CD14-positive monocyte (primary cell): ENCODE measurements at regions not wholly inside any gene's neighbourhood (a gene's known extent, or its start where the extent isn't known, plus 50 kb on each side); places are given as distances from the start of the nearest gene placed in this dataset.

ENCODE experiments used
- DNase-seq, 3 donors: peaks; one replicate each; pipeline ENCODE4 v3.0.0-alpha.2; 2011 to 2022
- H2AFZ ChIP-seq: 2 replicates; pipeline ENCODE4 v1.6.0; 2012; ENCODE audit warnings: mild to moderate bottlenecking, low read depth, low read length, inconsistent platforms; ENCODE audit not compliant: insufficient read depth, poor library complexity, severe bottlenecking
- H3K27ac ChIP-seq, 2 donors: 1 replicate in 1 of 2; 2 replicates in 1 of 2; pipeline ENCODE4 v1.5.1; 2012 to 2013; ENCODE audit warnings: low read length in 2 of 2, control low read depth in 1 of 2, inconsistent platforms in 1 of 2, low read depth in 1 of 2, mild to moderate bottlenecking in 1 of 2
- H3K27me3 ChIP-seq, 2 donors: one replicate each; pipeline versions ENCODE4 v1.6.0 to v1.6.1; 2011 to 2013; ENCODE audit warnings: low read length in 2 of 2; ENCODE audit not compliant: control insufficient read depth in 2 of 2, insufficient read depth in 2 of 2
- H3K36me3 ChIP-seq, 2 donors: replicated peaks in 1 of 2; 1 replicate in 1 of 2; 2 replicates in 1 of 2; pipeline versions ENCODE4 v1.5.1 to v1.6.1; 2012 to 2013; ENCODE audit warnings: low read length in 2 of 2, control low read depth in 1 of 2, inconsistent platforms in 1 of 2, mild to moderate bottlenecking in 1 of 2; ENCODE audit not compliant: insufficient read depth in 2 of 2, control insufficient read depth in 1 of 2
- H3K4me1 ChIP-seq, 2 donors: 1 replicate in 1 of 2; 2 replicates in 1 of 2; pipeline versions ENCODE4 v1.5.1 to v1.6.1; 2012 to 2013; ENCODE audit warnings: low read length in 2 of 2, control low read depth in 1 of 2, inconsistent platforms in 1 of 2, mild to moderate bottlenecking in 1 of 2, moderate library complexity in 1 of 2; ENCODE audit not compliant: insufficient read depth in 2 of 2, control insufficient read depth in 1 of 2
- H3K4me2 ChIP-seq: replicated peaks from 2 replicates; pipeline ENCODE3; 2012; ENCODE audit warnings: low read length, moderate library complexity, mild to moderate bottlenecking; ENCODE audit not compliant: poor library complexity, severe bottlenecking; ENCODE audit errors: extremely low read depth
- H3K4me3 ChIP-seq, 3 experiments: fragments of 200-600 bp in 1 of 3; sonication (generic) in 1 of 3; replicated peaks in 1 of 3; 1 replicate in 2 of 3; 2 replicates in 1 of 3; pipeline ENCODE4 v1.5.1; 2011 to 2013; ENCODE audit warnings: low read length in 3 of 3, mild to moderate bottlenecking in 3 of 3, control low read depth in 2 of 3, low read depth in 2 of 3, inconsistent platforms in 1 of 3, moderate library complexity in 1 of 3
- H3K79me2 ChIP-seq: 2 replicates; pipeline ENCODE4 v1.6.0; 2012; ENCODE audit warnings: mild to moderate bottlenecking, control low read depth, inconsistent platforms, low read length, moderate library complexity; ENCODE audit not compliant: insufficient read depth
- H3K9ac ChIP-seq: 2 replicates; pipeline ENCODE4 v1.6.0; 2017; ENCODE audit warnings: low read length, mild to moderate bottlenecking; ENCODE audit not compliant: insufficient read depth, poor library complexity, severe bottlenecking
- H3K9me3 ChIP-seq, 2 donors: replicated peaks in 1 of 2; 1 replicate in 1 of 2; 2 replicates in 1 of 2; pipeline versions ENCODE4 v1.5.1 to v1.6.1; 2012 to 2013; ENCODE audit warnings: low read length in 2 of 2, control low read depth in 1 of 2; ENCODE audit not compliant: control insufficient read depth in 1 of 2, insufficient read depth in 1 of 2
- H4K20me1 ChIP-seq: 2 replicates; pipeline ENCODE4 v1.6.0; 2012; ENCODE audit warnings: mild to moderate bottlenecking, low read length, control low read depth, moderate library complexity; ENCODE audit not compliant: insufficient read depth
- H3K27ac Mint-ChIP-seq, 7 donors: one replicate each; pipeline ENCODE4 v1.8.0; 2020; ENCODE audit warnings: mild to moderate bottlenecking in 7 of 7, mixed read lengths in 7 of 7, moderate library complexity in 6 of 7, inconsistent platforms in 2 of 7
- H3K27me3 Mint-ChIP-seq, 3 donors: one replicate each; pipeline ENCODE4 v1.8.0; 2021 to 2022; ENCODE audit warnings: low read depth in 3 of 3, mild to moderate bottlenecking in 3 of 3, mixed read lengths in 3 of 3, moderate library complexity in 3 of 3, inconsistent platforms in 1 of 3
- H3K36me3 Mint-ChIP-seq, 2 donors: one replicate each; pipeline ENCODE4 v1.8.0; 2020; ENCODE audit warnings: mixed read lengths in 2 of 2, inconsistent platforms in 1 of 2, mild to moderate bottlenecking in 1 of 2
- H3K4me1 Mint-ChIP-seq: one replicate; pipeline ENCODE4 v1.8.0; 2020; ENCODE audit warnings: mild to moderate bottlenecking, mixed read lengths
- H3K4me3 Mint-ChIP-seq, 2 donors: one replicate each; pipeline ENCODE4 v1.8.0; 2020; ENCODE audit warnings: mild to moderate bottlenecking in 2 of 2, mixed read lengths in 2 of 2, moderate library complexity in 1 of 2
- H3K9me3 Mint-ChIP-seq, 7 donors: one replicate each; pipeline ENCODE4 v1.8.0; 2020 to 2022; ENCODE audit warnings: mixed read lengths in 7 of 7, mild to moderate bottlenecking in 6 of 7, moderate library complexity in 6 of 7, inconsistent platforms in 2 of 7
- CTCF ChIP-seq: fragments of 200-600 bp; IDR thresholded peaks from one replicate; pipeline ENCODE4 v1.8.0; 2022; ENCODE audit warnings: antibody characterized with exemption, mild to moderate bottlenecking
- WGBS: methylation state at CpG from one replicate; pipeline ENCODE4 v1.1.5; 2013; ENCODE audit warnings: missing lambda C conversion rate; ENCODE audit not compliant: insufficient coverage; 5-methylcytosine and 5-hydroxymethylcytosine counted together
- intact Hi-C, 2 donors: fragments of 100-400 bp; cut with micrococcal nuclease; formaldehyde crosslinking; loops; one replicate each; pipeline versions ENCODE4 v1.15.0 to v1.15.1; 2023

DNA sequence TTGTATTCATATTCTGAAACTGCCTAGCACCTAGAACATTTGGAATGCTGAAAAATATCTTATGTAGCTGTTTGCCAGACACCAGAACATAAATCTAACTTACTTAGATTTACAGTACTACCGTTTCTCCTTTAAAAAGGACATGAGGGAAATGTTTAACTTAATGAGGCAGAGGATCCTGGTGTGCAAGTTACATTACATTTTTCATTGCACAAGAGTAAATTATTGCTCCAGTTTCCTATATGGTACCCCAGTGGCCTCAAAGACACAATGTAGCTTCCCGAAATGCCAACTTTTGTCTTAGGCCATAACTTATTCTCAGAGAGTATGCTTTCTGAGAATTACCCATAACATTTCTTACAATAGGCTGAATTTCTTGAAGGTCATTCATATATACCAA is 105.5 kb upstream of the DTNA start:
- Mint-ChIP-seq H3K4me1 (peaks cover 25% of the 10 kb centered on the region), H3K4me3 (no peak overlapping the region), H3K36me3 (no peaks in the 10 kb centered on the region), H3K27me3 (no peaks in the 10 kb centered on the region), H3K27ac (no peak overlapping the region), H3K9me3 (peaks cover 0 to 3% (median 0%) of the 10 kb centered on the region in 7 donors)
- TF ChIP-seq CTCF: no peak
- no peak overlapping the region for H3K9ac ChIP-seq
- no peaks in the 10 kb centered on the region for H4K20me1 ChIP-seq
- intact Hi-C loops: no loop called here
- no peaks in the 10 kb centered on the region for H3K36me3 ChIP-seq
- no peak for DNase-seq
- no peak overlapping the region for H3K4me3 ChIP-seq
- no peaks in the 10 kb centered on the region for H3K79me2 ChIP-seq
- H3K27ac ChIP-seq: no peak overlapping the region
- no peaks in the 10 kb centered on the region for H3K9me3 ChIP-seq
- no peak overlapping the region for H3K4me2 ChIP-seq
- peaks cover 12 to 15% of the 10 kb centered on the region in 2 donors for H3K4me1 ChIP-seq
- no peak overlapping the region for H2AFZ ChIP-seq
- H3K27me3 ChIP-seq: no peaks in the 10 kb centered on the region
- 20% methylated on average over 1 of the region's 2 CpGs for WGBS

DNA sequence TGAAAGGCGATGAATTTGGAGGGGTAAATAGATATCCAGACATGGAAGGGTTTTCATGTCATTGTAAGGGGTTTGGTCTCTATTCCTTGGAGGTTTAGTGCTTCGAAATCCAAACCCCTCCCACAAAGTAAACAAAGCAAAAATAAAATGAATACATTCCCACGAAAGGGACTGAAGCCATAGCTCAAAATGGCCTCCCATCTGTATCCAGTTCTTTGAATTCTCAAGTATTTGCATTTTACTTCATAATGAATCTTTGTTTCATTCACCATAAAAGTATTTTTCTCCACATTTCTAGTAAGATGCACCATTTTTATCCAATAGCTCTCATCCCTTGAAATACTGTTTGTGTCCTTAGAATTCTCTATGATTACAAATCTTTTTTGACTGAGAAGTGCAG is 103.2 kb upstream of the DTNA start:
- H3K4me3 Mint-ChIP-seq: no peak overlapping the region
- peaks cover 25% of the 10 kb centered on the region for H3K4me1 Mint-ChIP-seq
- peaks cover 0 to 5% (median 0%) of the 10 kb centered on the region in 7 donors for H3K9me3 Mint-ChIP-seq

More for the DNA sequence above, 103.2 kb upstream of the DTNA start:
- Histone ChIP-seq H3K4me2 (no peak overlapping the region), H3K27me3 (no peaks in the 10 kb centered on the region), H3K4me3 (no peak overlapping the region), H3K4me1 (peaks cover 12 to 15% of the 10 kb centered on the region in 2 donors), H3K9me3 (no peaks in the 10 kb centered on the region), H3K36me3 (no peaks in the 10 kb centered on the region), H3K79me2 (no peaks in the 10 kb centered on the region), H3K9ac (no peak overlapping the region), H3K27ac (no peak overlapping the region), H4K20me1 (no peaks in the 10 kb centered on the region), H2AFZ (no peak overlapping the region)
- WGBS: 100% methylated on average over 1 of the region's 3 CpGs
- no peaks in the 10 kb centered on the region for H3K27me3 Mint-ChIP-seq
- DNase-seq: no peak
- H3K36me3 Mint-ChIP-seq: no peaks in the 10 kb centered on the region
- intact Hi-C loops: no loop called here
- no peak for TF ChIP-seq CTCF
- no peak overlapping the region for H3K27ac Mint-ChIP-seq
